K562 (cell line): ENCODE measurements at regions not wholly inside any gene's neighbourhood (a gene's known extent, or its start where the extent isn't known, plus 50 kb on each side); places are given as distances from the start of the nearest gene placed in this dataset.

Experiments
- ATAC-seq: fragments of 200-7000 bp; cut with Tn5 transposase; 3 replicates; pipeline ENCODE4 v1.9.1; 2020; ENCODE audit warnings: moderate library complexity
- BruUV-seq: library from RNA; stranded (reverse); fragments of 400-500 nt; replicated peaks from 2 replicates; lab custom pipeline; 2021; lab: Mats Ljungman, UMichigan
- CTCF ChIA-PET: fragments of 300-600 bp; formaldehyde crosslinking; extraction: SDS; loops from one replicate; lab custom pipeline; 2021; ENCODE audit warnings: low intra/inter-chr PET ratio; lab: Yijun Ruan, JAX
- POLR2A ChIA-PET: fragments of 300-600, 350-650 bp; sonication (Branson Sonifier 250); formaldehyde crosslinking; extraction: SDS; loops from one replicate; lab custom pipeline; 2021; ENCODE audit warnings: antibody characterized with exemption, inconsistent platforms; lab: Yijun Ruan, JAX
- DNase-seq, 4 experiments: peaks; one replicate each; pipeline versions ENCODE4 v3.0.0 to v3.0.0-alpha.2; 2011 to 2018; ENCODE audit warnings: low spot score in 3 of 4, mixed read lengths in 3 of 4; ENCODE audit errors: extremely low read depth in 1 of 4
- FAIRE-seq: peaks from 2 replicates; lab custom pipeline; 2011; peaks lifted over from hg19 to GRCh38; lab: Jason Lieb, UNC
- H2AFZ ChIP-seq: 2 replicates; pipeline ENCODE4 v1.6.0; 2011; ENCODE audit warnings: low read depth, low read length, control low read depth, inconsistent platforms
- H3K27ac ChIP-seq: fragments of 200-600 bp; 3 replicates; pipeline ENCODE4 v1.8.0; 2011; ENCODE audit warnings: low read depth, mild to moderate bottlenecking, control low read depth, inconsistent platforms, low read length, moderate library complexity, mixed read lengths; ENCODE audit errors: extremely low read depth
- H3K27me3 ChIP-seq, 2 experiments: fragments of 300-600 bp in 1 of 2; 2 replicates in 1 of 2; 3 replicates in 1 of 2; pipeline versions ENCODE4 v1.6.0 to v1.8.0; 2011; ENCODE audit warnings: inconsistent platforms in 2 of 2, low read length in 2 of 2, mild to moderate bottlenecking in 1 of 2, mixed read lengths in 1 of 2, moderate library complexity in 1 of 2; ENCODE audit not compliant: control insufficient read depth in 2 of 2, insufficient read depth in 2 of 2
- H3K36me3 ChIP-seq: fragments of 300-600 bp; 3 replicates; pipeline ENCODE4 v1.8.0; 2011; ENCODE audit warnings: mild to moderate bottlenecking, low read length, inconsistent platforms; ENCODE audit not compliant: control insufficient read depth, insufficient read depth
- H3K4me1 ChIP-seq, 2 experiments: fragments of 200-600 bp in 1 of 2; replicated peaks in 1 of 2; 2 replicates in 1 of 2; 3 replicates in 1 of 2; pipeline versions ENCODE4 v1.5.1 to v1.8.0; 2011; ENCODE audit warnings: inconsistent platforms in 2 of 2, low read length in 2 of 2, mild to moderate bottlenecking in 1 of 2, mixed read lengths in 1 of 2, moderate library complexity in 1 of 2; ENCODE audit not compliant: control insufficient read depth in 2 of 2, insufficient read depth in 2 of 2
- H3K4me2 ChIP-seq: 2 replicates; pipeline ENCODE4 v1.6.1; 2011; ENCODE audit warnings: low read length, control low read depth, inconsistent platforms, mixed read lengths; ENCODE audit not compliant: insufficient read depth
- H3K4me3 ChIP-seq: fragments of 200-600 bp; sonication (generic), shearing (Covaris generic); 2 replicates; pipeline ENCODE4 v1.5.1; 2016; ENCODE audit warnings: control low read depth, inconsistent platforms
- H3K79me2 ChIP-seq: fragments of 200-600 bp; 3 replicates; pipeline ENCODE4 v1.8.0; 2011; ENCODE audit warnings: low read length, inconsistent platforms; ENCODE audit not compliant: control insufficient read depth, insufficient read depth
- H3K9ac ChIP-seq, 2 experiments: 2 replicates each; pipeline versions ENCODE4 v1.6.0 to v1.6.1; 2011; ENCODE audit warnings: low read depth in 2 of 2, low read length in 2 of 2, control low read depth in 1 of 2, inconsistent platforms in 1 of 2, mild to moderate bottlenecking in 1 of 2, mixed read lengths in 1 of 2; ENCODE audit not compliant: insufficient read depth in 1 of 2
- H3K9me1 ChIP-seq: one replicate; pipeline ENCODE4 v1.6.0; 2011; ENCODE audit warnings: inconsistent platforms, mild to moderate bottlenecking, low read length, moderate library complexity; ENCODE audit not compliant: control insufficient read depth, insufficient read depth
- H3K9me3 ChIP-seq: replicated peaks from 2 replicates; pipeline ENCODE4 v1.5.1; 2011; ENCODE audit warnings: low read depth, low read length, inconsistent platforms; ENCODE audit not compliant: control insufficient read depth, insufficient read depth
- H4K20me1 ChIP-seq: replicated peaks from 2 replicates; pipeline ENCODE4 v1.6.1; 2011; ENCODE audit warnings: low read length, inconsistent platforms, mixed read lengths; ENCODE audit not compliant: control insufficient read depth, insufficient read depth
- KDM1A ChIP-seq, 2 experiments: fragments of 450-650 bp; IDR thresholded peaks; 2 replicates each; pipeline ENCODE4 v1.6.1; 2016; ENCODE audit warnings: mild to moderate bottlenecking in 2 of 2
- SMAD2 ChIP-seq: fragments of 150-350 bp; IDR thresholded peaks from 2 replicates; pipeline ENCODE4 v1.6.1; 2014; ENCODE audit warnings: low read depth, mild to moderate bottlenecking, low read length
- WGBS: fragments of 100-300 bp; shearing (Covaris generic); methylation state at CpG from one replicate; pipeline ENCODE4 v1.1.6; 2016; ENCODE audit warnings: low coverage, mixed read lengths; ENCODE audit not compliant: insufficient coverage; ENCODE audit errors: missing lambda C conversion rate; 5-methylcytosine and 5-hydroxymethylcytosine counted together
- in situ Hi-C: fragments of 300-500 bp; cut with MboI; formaldehyde crosslinking; loops from 4 replicates; pipeline ENCODE4 v1.15.0; 2018; ENCODE audit warnings: inconsistent platforms, mixed read lengths
- intact Hi-C: fragments of 100-400 bp; cut with micrococcal nuclease; formaldehyde crosslinking; loops from 2 replicates; pipeline ENCODE4 v1.14.2; 2022
- TF ChIP-seq, protein P1 (sequence below): fragments of 200-400 bp; formaldehyde crosslinking; IDR thresholded peaks from 2 replicates; pipeline ENCODE4 v1.6.1; 2017; ENCODE audit warnings: mild to moderate bottlenecking, low read depth, low read length, moderate library complexity
- TF ChIP-seq, protein P2 (sequence below): fragments of 450-650 bp; IDR thresholded peaks from 2 replicates; pipeline ENCODE4 v1.6.1; 2016; ENCODE audit warnings: antibody characterized with exemption

DNA sequence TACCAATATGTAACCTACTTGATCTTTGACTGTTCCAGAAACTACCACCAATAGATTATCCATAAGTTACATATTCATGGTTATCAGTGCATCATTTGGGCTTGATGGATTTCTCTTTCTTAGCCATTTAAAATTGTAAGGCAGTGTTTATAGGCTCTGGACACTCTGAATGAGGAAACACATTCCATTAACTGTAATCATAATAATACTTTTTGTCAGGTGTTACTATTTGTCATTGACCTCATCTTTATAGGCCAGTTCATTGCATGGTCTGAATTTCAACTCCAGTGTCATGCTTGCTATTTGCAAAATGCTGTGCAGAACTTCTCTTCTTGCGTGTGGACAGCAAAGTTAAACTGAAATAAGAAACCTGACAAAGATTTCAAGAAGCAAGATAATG lies 1340.2 kb upstream of the ZEB2 start:
- in situ Hi-C loops = no loop called here
- TF ChIP-seq, protein P1, sequence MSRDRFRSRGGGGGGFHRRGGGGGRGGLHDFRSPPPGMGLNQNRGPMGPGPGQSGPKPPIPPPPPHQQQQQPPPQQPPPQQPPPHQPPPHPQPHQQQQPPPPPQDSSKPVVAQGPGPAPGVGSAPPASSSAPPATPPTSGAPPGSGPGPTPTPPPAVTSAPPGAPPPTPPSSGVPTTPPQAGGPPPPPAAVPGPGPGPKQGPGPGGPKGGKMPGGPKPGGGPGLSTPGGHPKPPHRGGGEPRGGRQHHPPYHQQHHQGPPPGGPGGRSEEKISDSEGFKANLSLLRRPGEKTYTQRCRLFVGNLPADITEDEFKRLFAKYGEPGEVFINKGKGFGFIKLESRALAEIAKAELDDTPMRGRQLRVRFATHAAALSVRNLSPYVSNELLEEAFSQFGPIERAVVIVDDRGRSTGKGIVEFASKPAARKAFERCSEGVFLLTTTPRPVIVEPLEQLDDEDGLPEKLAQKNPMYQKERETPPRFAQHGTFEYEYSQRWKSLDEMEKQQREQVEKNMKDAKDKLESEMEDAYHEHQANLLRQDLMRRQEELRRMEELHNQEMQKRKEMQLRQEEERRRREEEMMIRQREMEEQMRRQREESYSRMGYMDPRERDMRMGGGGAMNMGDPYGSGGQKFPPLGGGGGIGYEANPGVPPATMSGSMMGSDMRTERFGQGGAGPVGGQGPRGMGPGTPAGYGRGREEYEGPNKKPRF = no peak
- TF ChIP-seq, protein P2, sequence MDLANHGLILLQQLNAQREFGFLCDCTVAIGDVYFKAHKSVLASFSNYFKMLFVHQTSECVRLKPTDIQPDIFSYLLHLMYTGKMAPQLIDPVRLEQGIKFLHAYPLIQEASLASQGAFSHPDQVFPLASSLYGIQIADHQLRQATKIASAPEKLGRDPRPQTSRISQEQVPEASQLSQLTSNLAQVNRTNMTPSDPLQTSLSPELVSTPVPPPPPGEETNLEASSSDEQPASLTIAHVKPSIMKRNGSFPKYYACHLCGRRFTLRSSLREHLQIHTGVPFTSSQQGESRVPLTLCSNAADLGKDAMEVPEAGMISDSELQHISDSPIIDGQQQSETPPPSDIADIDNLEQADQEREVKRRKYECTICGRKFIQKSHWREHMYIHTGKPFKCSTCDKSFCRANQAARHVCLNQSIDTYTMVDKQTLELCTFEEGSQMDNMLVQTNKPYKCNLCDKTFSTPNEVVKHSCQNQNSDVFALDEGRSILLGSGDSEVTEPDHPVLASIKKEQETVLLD = no peak
- no peak for TF ChIP-seq SMAD2
- TF ChIP-seq KDM1A (IDR thresholded peaks at IDR 0.05) = no peak
- intact Hi-C loops = no loop called here
- Histone ChIP-seq H3K27ac (no peak overlapping the region), H4K20me1 (no peaks in the 10 kb centered on the region), H3K36me3 (no peaks in the 10 kb centered on the region), H3K9me3 (no peaks in the 10 kb centered on the region), H3K27me3 (no peaks in the 10 kb centered on the region), H3K4me3 (no peak overlapping the region), H3K79me2 (no peaks in the 10 kb centered on the region), H2AFZ (no peak overlapping the region), H3K4me2 (no peak overlapping the region), H3K4me1 (no peaks in the 10 kb centered on the region), H3K9ac (no peak overlapping the region), H3K9me1 (no peaks in the 10 kb centered on the region)
- ATAC-seq = no peak
- BruUV-seq = no TSS peak
- 13% methylated on average over 1 of the region's 1 CpG for WGBS
- FAIRE-seq = no peak
- DNase-seq = no peak
- ChIA-PET POLR2A (interaction anchor here (0.7 kb wide), 1 partner anchor 1659 kb away, joined by 3 read pairs; no protein-coding TSS in a partner anchor), CTCF (no interaction called here)
